ENCODE measurements at regions not wholly inside any gene's neighbourhood (a gene's known extent, or its start where the extent isn't known, plus 50 kb on each side); places are given as distances from the start of the nearest gene placed in this dataset.

GRCh38 chr6:71067816-71068215 is 111.0 kb upstream of the B3GAT2 start:
- H3K27me3 ChIP-seq (ENCODE audit: insufficient read depth, low read length, poor library complexity, severe bottlenecking): no peaks in the 10 kb centered on the region
- no peaks in the 10 kb centered on the region for H3K36me3 Mint-ChIP-seq
- H3K4me1 Mint-ChIP-seq: no peaks in the 10 kb centered on the region
- H3K36me3 ChIP-seq (ENCODE audit: insufficient read depth, low read length): no peaks in the 10 kb centered on the region
- no peak overlapping the region for H3K27ac Mint-ChIP-seq
- no peak for DNase-seq
- H3K4me3 ChIP-seq (ENCODE audit: low read length): no peak overlapping the region
- peaks cover 2 to 10% of the 10 kb centered on the region in 2 donors for H3K27me3 Mint-ChIP-seq
- ChIA-PET POLR2A (no interaction called here), CTCF (no interaction called here)
- H3K9me3 ChIP-seq (ENCODE audit: low read length): no peaks in the 10 kb centered on the region
- peaks cover 0 to 2% (median 0%) of the 10 kb centered on the region in 5 donors for H3K9me3 Mint-ChIP-seq
- no peak overlapping the region for H3K27ac ChIP-seq (ENCODE audit: low read depth, low read length)
- no peaks in the 10 kb centered on the region for H3K4me1 ChIP-seq (ENCODE audit: insufficient read depth, low read length)
- no peak overlapping the region for H3K4me3 Mint-ChIP-seq

GRCh38 chr6:71072508-71072907 is 115.6 kb upstream of the B3GAT2 start:
- CTCF ChIA-PET: no interaction called here
- H3K9me3 Mint-ChIP-seq: peaks cover 1 to 7% (median 5%) of the 10 kb centered on the region in 5 donors
- Histone ChIP-seq H3K9me3 (ENCODE audit: low read length) (no peaks in the 10 kb centered on the region), H3K36me3 (ENCODE audit: insufficient read depth, low read length) (no peaks in the 10 kb centered on the region), H3K27ac (ENCODE audit: low read depth, low read length) (no peak overlapping the region), H3K4me3 (ENCODE audit: low read length) (no peak overlapping the region), H3K27me3 (ENCODE audit: insufficient read depth, low read length, poor library complexity, severe bottlenecking) (no peaks in the 10 kb centered on the region), H3K4me1 (ENCODE audit: insufficient read depth, low read length) (no peaks in the 10 kb centered on the region)
- POLR2A ChIA-PET: no interaction called here
- no peak overlapping the region for H3K27ac Mint-ChIP-seq
- H3K4me3 Mint-ChIP-seq: no peak overlapping the region
- H3K27me3 Mint-ChIP-seq: peaks cover 2 to 16% of the 10 kb centered on the region in 2 donors
- no peaks in the 10 kb centered on the region for H3K4me1 Mint-ChIP-seq
- H3K36me3 Mint-ChIP-seq: no peaks in the 10 kb centered on the region
- no peak for DNase-seq

- Histone ChIP-seq H3K4me3 (ENCODE audit: low read length) (no peak overlapping the region), H3K27me3 (ENCODE audit: insufficient read depth, low read length, poor library complexity, severe bottlenecking) (no peaks in the 10 kb centered on the region), H3K36me3 (ENCODE audit: insufficient read depth, low read length) (no peaks in the 10 kb centered on the region), H3K4me1 (ENCODE audit: insufficient read depth, low read length) (no peaks in the 10 kb centered on the region), H3K27ac (ENCODE audit: low read depth, low read length) (no peak overlapping the region), H3K9me3 (ENCODE audit: low read length) (peaks cover 3% of the 10 kb centered on the region)
- DNase-seq: no peak
- no peaks in the 10 kb centered on the region for H3K4me1 Mint-ChIP-seq
- H3K27ac Mint-ChIP-seq: no peak overlapping the region
- CTCF ChIA-PET: no interaction called here
- H3K27me3 Mint-ChIP-seq: peaks cover 2 to 12% of the 10 kb centered on the region in 2 donors
- H3K4me3 Mint-ChIP-seq: no peak overlapping the region
- POLR2A ChIA-PET: no interaction called here
- H3K9me3 Mint-ChIP-seq: peaks cover 6 to 23% (median 11%) of the 10 kb centered on the region in 5 donors
- H3K36me3 Mint-ChIP-seq: no peaks in the 10 kb centered on the region
These were observed 120.8 kb upstream of the B3GAT2 start for GRCh38 chr6:71077655-71078054.

- H3K27me3 Mint-ChIP-seq: peaks cover 2 to 4% of the 10 kb centered on the region in 2 donors
- H3K9me3 Mint-ChIP-seq: peaks cover 6 to 23% (median 11%) of the 10 kb centered on the region in 5 donors
- no peak overlapping the region for H3K4me3 ChIP-seq (ENCODE audit: low read length)
- H3K4me1 Mint-ChIP-seq: no peaks in the 10 kb centered on the region
- CTCF ChIA-PET: no interaction called here
- no peaks in the 10 kb centered on the region for H3K36me3 Mint-ChIP-seq
- POLR2A ChIA-PET: no interaction called here
- H3K36me3 ChIP-seq (ENCODE audit: insufficient read depth, low read length): no peaks in the 10 kb centered on the region
- DNase-seq: no peak
- H3K9me3 ChIP-seq (ENCODE audit: low read length): peaks cover 3% of the 10 kb centered on the region
- no peak overlapping the region for H3K4me3 Mint-ChIP-seq
- H3K27ac ChIP-seq (ENCODE audit: low read depth, low read length): no peak overlapping the region
- no peaks in the 10 kb centered on the region for H3K27me3 ChIP-seq (ENCODE audit: insufficient read depth, low read length, poor library complexity, severe bottlenecking)
- H3K27ac Mint-ChIP-seq: no peak overlapping the region
- H3K4me1 ChIP-seq (ENCODE audit: insufficient read depth, low read length): no peaks in the 10 kb centered on the region
These were observed 122.8 kb upstream of the B3GAT2 start for GRCh38 chr6:71079677-71080076.

GRCh38 chr6:71080133-71080532 is 123.3 kb upstream of the B3GAT2 start:
- no peaks in the 10 kb centered on the region for H3K36me3 ChIP-seq (ENCODE audit: insufficient read depth, low read length)
- H3K4me1 Mint-ChIP-seq: no peaks in the 10 kb centered on the region
- DNase-seq: no peak
- H3K9me3 ChIP-seq (ENCODE audit: low read length): peaks cover 3% of the 10 kb centered on the region
- H3K4me3 Mint-ChIP-seq: no peak overlapping the region
- ChIA-PET CTCF (no interaction called here), POLR2A (no interaction called here)
- peaks cover 6 to 23% (median 11%) of the 10 kb centered on the region in 5 donors for H3K9me3 Mint-ChIP-seq
- no peaks in the 10 kb centered on the region for H3K27me3 ChIP-seq (ENCODE audit: insufficient read depth, low read length, poor library complexity, severe bottlenecking)
- H3K27ac Mint-ChIP-seq: no peak overlapping the region
- H3K36me3 Mint-ChIP-seq: no peaks in the 10 kb centered on the region
- H3K4me1 ChIP-seq (ENCODE audit: insufficient read depth, low read length): no peaks in the 10 kb centered on the region
- peaks cover 2 to 4% of the 10 kb centered on the region in 2 donors for H3K27me3 Mint-ChIP-seq
- no peak overlapping the region for H3K27ac ChIP-seq (ENCODE audit: low read depth, low read length)
- H3K4me3 ChIP-seq (ENCODE audit: low read length): no peak overlapping the region

- no peaks in the 10 kb centered on the region for H3K36me3 ChIP-seq (ENCODE audit: insufficient read depth, low read length)
- DNase-seq: no peak
- ChIA-PET CTCF (no interaction called here), POLR2A (no interaction called here)
- H3K9me3 Mint-ChIP-seq: peaks cover 6 to 23% (median 11%) of the 10 kb centered on the region in 5 donors
- H3K27ac Mint-ChIP-seq: no peak overlapping the region
- H3K27me3 ChIP-seq (ENCODE audit: insufficient read depth, low read length, poor library complexity, severe bottlenecking): no peaks in the 10 kb centered on the region
- no peaks in the 10 kb centered on the region for H3K36me3 Mint-ChIP-seq
- peaks cover 2 to 4% of the 10 kb centered on the region in 2 donors for H3K27me3 Mint-ChIP-seq
- H3K4me3 ChIP-seq (ENCODE audit: low read length): no peak overlapping the region
- peaks cover 3% of the 10 kb centered on the region for H3K9me3 ChIP-seq (ENCODE audit: low read length)
- H3K4me3 Mint-ChIP-seq: no peak overlapping the region
- H3K4me1 ChIP-seq (ENCODE audit: insufficient read depth, low read length): no peaks in the 10 kb centered on the region
- no peak overlapping the region for H3K27ac ChIP-seq (ENCODE audit: low read depth, low read length)
- no peaks in the 10 kb centered on the region for H3K4me1 Mint-ChIP-seq
These were observed 124.0 kb upstream of the B3GAT2 start for GRCh38 chr6:71080826-71081225.

GRCh38 chr6:71082033-71082650 is 125.3 kb upstream of the B3GAT2 start:
- Histone ChIP-seq H3K9me3 (ENCODE audit: low read length) (peaks cover 3% of the 10 kb centered on the region), H3K36me3 (ENCODE audit: insufficient read depth, low read length) (no peaks in the 10 kb centered on the region), H3K27ac (ENCODE audit: low read depth, low read length) (no peak overlapping the region), H3K4me1 (ENCODE audit: insufficient read depth, low read length) (no peaks in the 10 kb centered on the region), H3K27me3 (ENCODE audit: insufficient read depth, low read length, poor library complexity, severe bottlenecking) (no peaks in the 10 kb centered on the region), H3K4me3 (ENCODE audit: low read length) (no peak overlapping the region)
- ChIA-PET POLR2A (no interaction called here), CTCF (no interaction called here)
- peaks cover 0 to 2% of the 10 kb centered on the region in 2 donors for H3K27me3 Mint-ChIP-seq
- H3K27ac Mint-ChIP-seq: no peak overlapping the region
- H3K36me3 Mint-ChIP-seq: no peaks in the 10 kb centered on the region
- no peak for DNase-seq
- peaks cover 4 to 18% (median 11%) of the 10 kb centered on the region in 5 donors for H3K9me3 Mint-ChIP-seq
- H3K4me1 Mint-ChIP-seq: no peaks in the 10 kb centered on the region
- H3K4me3 Mint-ChIP-seq: no peak overlapping the region

GRCh38 chr6:71083308-71083820 is 126.5 kb upstream of the B3GAT2 start:
- Histone ChIP-seq H3K36me3 (ENCODE audit: insufficient read depth, low read length) (no peaks in the 10 kb centered on the region), H3K9me3 (ENCODE audit: low read length) (no peaks in the 10 kb centered on the region), H3K27ac (ENCODE audit: low read depth, low read length) (no peak overlapping the region), H3K4me1 (ENCODE audit: insufficient read depth, low read length) (no peaks in the 10 kb centered on the region), H3K4me3 (ENCODE audit: low read length) (no peak overlapping the region), H3K27me3 (ENCODE audit: insufficient read depth, low read length, poor library complexity, severe bottlenecking) (no peaks in the 10 kb centered on the region)
- Mint-ChIP-seq H3K36me3 (no peaks in the 10 kb centered on the region), H3K27ac (no peak overlapping the region), H3K4me1 (no peaks in the 10 kb centered on the region), H3K4me3 (no peak overlapping the region), H3K27me3 (peaks cover 0 to 2% of the 10 kb centered on the region in 2 donors), H3K9me3 (peaks cover 0 to 11% (median 4%) of the 10 kb centered on the region in 5 donors)
- no peak for DNase-seq
- CTCF ChIA-PET: no interaction called here
- POLR2A ChIA-PET: no interaction called here
